ENCODE measurements at regions not wholly inside any gene's neighbourhood (a gene's known extent, or its start where the extent isn't known, plus 50 kb on each side); places are given as distances from the start of the nearest gene placed in this dataset.
A peak's percentile ranks its signal among the peaks of the same experiment; 100 is the strongest.

- DNase-seq = no peak
Observed at GRCh38 chr6:14709900-14710299, 536.0 kb upstream of the JARID2 start.

- no peak for DNase-seq
Observed at GRCh38 chr6:14710421-14710820, 535.4 kb upstream of the JARID2 start.

- DNase-seq = peak; percentile 75
Observed at GRCh38 chr6:14711056-14711703, 534.7 kb upstream of the JARID2 start.

- DNase-seq = no peak
Observed at GRCh38 chr6:14711704-14712379, 534.0 kb upstream of the JARID2 start.

- no peak for DNase-seq
Observed at GRCh38 chr6:14713008-14713960, 532.6 kb upstream of the JARID2 start.

GRCh38 chr6:14713966-14714631 lies 531.8 kb upstream of the JARID2 start:
- no peak for DNase-seq

- DNase-seq = no peak
Observed at GRCh38 chr6:14715076-14715475, 530.8 kb upstream of the JARID2 start.

- DNase-seq = no peak
Observed at GRCh38 chr6:14716499-14717146, 529.2 kb upstream of the JARID2 start.

GRCh38 chr6:14717307-14717706 lies 528.6 kb upstream of the JARID2 start:
- DNase-seq = no peak

GRCh38 chr6:14718861-14719260 lies 527.0 kb upstream of the JARID2 start:
- no peak for DNase-seq

GRCh38 chr6:14719270-14719669 lies 526.6 kb upstream of the JARID2 start:
- DNase-seq = no peak

GRCh38 chr6:14720411-14721102 lies 525.3 kb upstream of the JARID2 start:
- DNase-seq = no peak

- no peak for DNase-seq
Observed at GRCh38 chr6:14721103-14721758, 524.6 kb upstream of the JARID2 start.

- no peak for DNase-seq
Observed at GRCh38 chr6:14722001-14722562, 523.8 kb upstream of the JARID2 start.

- no peak for DNase-seq
Observed at GRCh38 chr6:14722704-14723103, 523.2 kb upstream of the JARID2 start.

GRCh38 chr6:14723535-14724086 lies 522.3 kb upstream of the JARID2 start:
- DNase-seq = no peak

GRCh38 chr6:14724549-14724948 lies 521.3 kb upstream of the JARID2 start:
- no peak for DNase-seq

- no peak for DNase-seq
Observed at GRCh38 chr6:14726816-14727493, 518.9 kb upstream of the JARID2 start.

- no peak for DNase-seq
Observed at GRCh38 chr6:14727494-14728395, 518.1 kb upstream of the JARID2 start.

Measured in stimulated activated CD4-positive, alpha-beta T cell treated with anti-CD3 and anti-CD28 coated beads, Interleukin-4, amount 100 ng/mL, for 24 hours (primary cell).